ENCODE measurements at regions not wholly inside any gene's neighbourhood (a gene's known extent, or its start where the extent isn't known, plus 50 kb on each side); places are given as distances from the start of the nearest gene placed in this dataset.
"Not testable (repeated sequence)": the region's sequence is repeated elsewhere in the genome, so short reads cannot be mapped to it uniquely, and the experiment has no call there.

- no peak for DNase-seq
Measured at GRCh38 chr16:73949574-73950320, 346.9 kb upstream of the PSMD7 start.

GRCh38 chr16:73945631-73946030, 351.0 kb upstream of the PSMD7 start:
- no peak for DNase-seq

GRCh38 chr16:73943184-73943583, 353.4 kb upstream of the PSMD7 start:
- DNase-seq, result not testable (repeated sequence)

GRCh38 chr16:73940786-73941185, 355.8 kb upstream of the PSMD7 start:
- DNase-seq, result not testable (repeated sequence)

- no peak for DNase-seq
Measured at GRCh38 chr16:73923951-73924350, 372.7 kb upstream of the PSMD7 start.

GRCh38 chr16:73921295-73921694, 375.3 kb upstream of the PSMD7 start:
- DNase-seq, result no peak

GRCh38 chr16:73916829-73917594, 379.6 kb upstream of the PSMD7 start:
- no peak for DNase-seq

- DNase-seq, result no peak
Measured at GRCh38 chr16:73915935-73916334, 380.7 kb upstream of the PSMD7 start.

GRCh38 chr16:73915140-73915539, 381.5 kb upstream of the PSMD7 start:
- DNase-seq, result no peak

- DNase-seq, result no peak
Measured at GRCh38 chr16:73912850-73913249, 383.8 kb upstream of the PSMD7 start.

GRCh38 chr16:73912281-73912680, 384.3 kb upstream of the PSMD7 start:
- DNase-seq, result no peak

- DNase-seq, result no peak
Measured at GRCh38 chr16:73909529-73910035, 387.0 kb upstream of the PSMD7 start.

GRCh38 chr16:73891129-73891542, 405.5 kb upstream of the PSMD7 start:
- no peak for DNase-seq

GRCh38 chr16:73890186-73891128, 406.2 kb upstream of the PSMD7 start:
- DNase-seq, result no peak

- no peak for DNase-seq
Measured at GRCh38 chr16:73888840-73889490, 407.6 kb upstream of the PSMD7 start.

- DNase-seq, result no peak
Measured at GRCh38 chr16:73887911-73888310, 408.7 kb upstream of the PSMD7 start.

GRCh38 chr16:73886426-73886825, 410.2 kb upstream of the PSMD7 start:
- DNase-seq, result no peak

- no peak for DNase-seq
Measured at GRCh38 chr16:73885319-73885718, 411.3 kb upstream of the PSMD7 start.

- no peak for DNase-seq
Measured at GRCh38 chr16:73883841-73884240, 412.8 kb upstream of the PSMD7 start.

GRCh38 chr16:73883126-73883525, 413.5 kb upstream of the PSMD7 start:
- no peak for DNase-seq

- no peak for DNase-seq
Measured at GRCh38 chr16:73882651-73883050, 414.0 kb upstream of the PSMD7 start.

GRCh38 chr16:73882033-73882432, 414.6 kb upstream of the PSMD7 start:
- DNase-seq, result no peak
